ENCODE measurements at regions not wholly inside any gene's neighbourhood (a gene's known extent, or its start where the extent isn't known, plus 50 kb on each side); places are given as distances from the start of the nearest gene placed in this dataset.

DNA sequence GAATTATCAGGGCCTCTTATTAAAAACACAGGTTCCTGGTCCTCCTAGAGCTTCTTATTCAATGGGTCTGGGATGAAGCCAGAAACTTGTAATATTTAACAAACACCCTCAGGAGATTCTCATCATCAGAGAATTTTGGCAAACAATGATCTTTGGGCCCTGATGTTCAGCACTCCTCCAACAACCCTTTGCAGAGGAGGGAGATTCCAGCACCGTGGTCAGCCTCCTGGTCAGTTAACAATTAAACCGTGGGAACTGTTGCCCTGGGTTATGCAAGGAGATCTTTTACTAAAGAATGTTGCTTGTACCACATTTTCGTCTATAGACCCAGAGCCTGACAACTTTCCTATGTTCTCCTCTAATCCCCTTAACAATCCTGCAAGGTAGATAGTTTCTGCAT lies 294.4 kb downstream of the PLPP3 start:
- H3K9me2 ChIP-seq (replicated peaks; ENCODE audit: low read length): no peaks in the 10 kb centered on the region
- ATAC-seq: peak; percentile 31; the same call in 1 of the 2 replicates
- DNase-seq: peak; percentile 61
- no peaks in the 10 kb centered on the region for H4K20me1 ChIP-seq (ENCODE audit: low read length)
- H3K4me3 ChIP-seq (ENCODE audit: low read length): no peak overlapping the region
- no peak overlapping the region for H2AFZ ChIP-seq (ENCODE audit: low read length)
- H3K27me3 ChIP-seq (ENCODE audit: low read length): no peaks in the 10 kb centered on the region
- H3K79me2 ChIP-seq (ENCODE audit: low read length): no peaks in the 10 kb centered on the region
- TF ChIP-seq EZH2 (IDR thresholded peaks at IDR 0.05; ENCODE audit: low read length, unreplicated experiment): no peak
- no peaks in the 10 kb centered on the region for H3K36me3 ChIP-seq (ENCODE audit: low read depth, low read length)
- H3K4me1 ChIP-seq (ENCODE audit: insufficient read depth, low read length): peaks cover 18% of the 10 kb centered on the region; the same call in 1 of the 2 replicates
- no peak overlapping the region for H3K27ac ChIP-seq (ENCODE audit: low read length)
- ChIA-PET CTCF (no interaction called here), POLR2A (ENCODE audit: unreplicated experiment) (no interaction called here)
- H3F3A ChIP-seq (ENCODE audit: low read length, unreplicated experiment): no peaks in the 10 kb centered on the region
- intact Hi-C loops (cut with micrococcal nuclease): no loop called here
- no peaks in the 10 kb centered on the region for H3K9me3 ChIP-seq (ENCODE audit: low read length)
- no peak overlapping the region for H3K9ac ChIP-seq (ENCODE audit: low read length)
- BruUV-seq (replicated peaks): no TSS peak
- no peak overlapping the region for H3K4me2 ChIP-seq (ENCODE audit: low read length)

DNA sequence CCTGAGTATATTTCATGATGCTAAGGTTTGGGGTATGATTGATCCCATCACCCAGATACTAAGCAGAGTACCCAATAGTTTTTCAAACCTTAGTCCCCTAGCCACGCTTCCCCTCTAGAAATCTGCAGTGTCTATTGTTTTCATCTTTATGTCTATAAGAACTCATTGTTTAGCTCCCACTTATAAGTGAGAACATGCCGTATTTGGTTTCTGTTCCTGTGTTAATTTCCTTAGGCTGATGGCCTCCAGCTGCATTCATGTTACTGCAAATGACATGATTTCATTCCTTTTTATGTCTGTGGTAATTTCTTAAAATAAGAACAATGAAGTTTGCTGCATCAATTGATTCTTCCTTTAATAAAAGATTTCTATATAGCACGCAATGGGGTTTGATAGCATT lies 301.3 kb downstream of the PLPP3 start:
- intact Hi-C loops (cut with micrococcal nuclease): no loop called here
- Histone ChIP-seq H3F3A (ENCODE audit: low read length, unreplicated experiment) (no peaks in the 10 kb centered on the region), H3K4me2 (ENCODE audit: low read length) (no peak overlapping the region), H3K9ac (ENCODE audit: low read length) (no peak overlapping the region), H3K4me1 (ENCODE audit: insufficient read depth, low read length) (no peaks in the 10 kb centered on the region), H3K9me3 (ENCODE audit: low read length) (no peaks in the 10 kb centered on the region), H2AFZ (ENCODE audit: low read length) (no peak overlapping the region), H3K36me3 (ENCODE audit: low read depth, low read length) (no peaks in the 10 kb centered on the region), H3K27ac (ENCODE audit: low read length) (no peak overlapping the region), H3K4me3 (ENCODE audit: low read length) (no peak overlapping the region), H4K20me1 (ENCODE audit: low read length) (no peaks in the 10 kb centered on the region), H3K27me3 (ENCODE audit: low read length) (no peaks in the 10 kb centered on the region), H3K9me2 (replicated peaks; ENCODE audit: low read length) (no peaks in the 10 kb centered on the region), H3K79me2 (ENCODE audit: low read length) (no peaks in the 10 kb centered on the region)
- BruUV-seq (replicated peaks): no TSS peak
- TF ChIP-seq EZH2phosphoT487 (IDR thresholded peaks at IDR 0.05; ENCODE audit: borderline replicate concordance, low read length): no peak
- CTCF ChIA-PET: no interaction called here
- POLR2A ChIA-PET (ENCODE audit: unreplicated experiment): no interaction called here
- DNase-seq: no peak
- ATAC-seq: no peak

DNA sequence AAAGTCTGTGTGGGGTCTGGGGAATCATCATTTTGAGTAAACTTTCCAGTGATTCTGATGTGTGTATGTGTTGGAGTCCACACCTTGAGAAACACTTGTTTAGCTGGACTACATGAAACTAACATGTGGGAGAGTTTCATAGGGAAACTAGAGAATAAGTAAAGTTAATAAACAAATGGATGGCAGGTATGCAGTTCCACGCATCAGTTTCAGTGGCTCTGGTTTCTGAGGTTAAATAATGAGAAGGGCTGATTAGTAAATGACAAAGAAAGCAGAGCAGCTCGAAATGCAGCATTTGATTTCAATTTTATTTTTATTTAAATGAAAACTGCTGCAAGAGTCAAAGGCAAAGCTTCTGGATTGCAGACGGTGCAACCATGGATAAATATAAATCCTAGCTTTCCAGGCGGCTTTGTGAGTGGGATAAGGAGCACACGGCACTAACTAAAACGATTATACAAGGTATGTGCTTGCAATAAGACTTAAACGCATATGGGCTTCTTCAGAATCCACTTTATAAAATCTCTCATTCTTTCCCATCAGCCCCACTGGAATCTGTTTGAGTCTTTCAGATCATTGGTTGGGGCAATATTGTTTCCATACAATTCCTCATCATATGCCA lies 310.7 kb downstream of the PLPP3 start:
- CTCF ChIA-PET: no interaction called here
- intact Hi-C loops (cut with micrococcal nuclease): no loop called here

More for the DNA sequence above, 310.7 kb downstream of the PLPP3 start:
- Histone ChIP-seq H3K4me2 (ENCODE audit: low read length) (no peak overlapping the region), H3K79me2 (ENCODE audit: low read length) (no peaks in the 10 kb centered on the region), H3K4me3 (ENCODE audit: low read length) (no peak overlapping the region), H3F3A (ENCODE audit: low read length, unreplicated experiment) (no peaks in the 10 kb centered on the region), H3K9me3 (ENCODE audit: low read length) (no peaks in the 10 kb centered on the region), H3K27ac (ENCODE audit: low read length) (no peak overlapping the region), H3K9me2 (replicated peaks; ENCODE audit: low read length) (no peaks in the 10 kb centered on the region), H3K4me1 (ENCODE audit: insufficient read depth, low read length) (no peaks in the 10 kb centered on the region), H3K36me3 (ENCODE audit: low read depth, low read length) (no peaks in the 10 kb centered on the region), H3K27me3 (ENCODE audit: low read length) (no peaks in the 10 kb centered on the region), H2AFZ (ENCODE audit: low read length) (no peak overlapping the region), H4K20me1 (ENCODE audit: low read length) (no peaks in the 10 kb centered on the region), H3K9ac (ENCODE audit: low read length) (no peak overlapping the region)
- DNase-seq (no peak), ATAC-seq (no peak)
- POLR2A ChIA-PET (ENCODE audit: unreplicated experiment): no interaction called here
- TF ChIP-seq EZH2phosphoT487 (IDR thresholded peaks at IDR 0.05; ENCODE audit: borderline replicate concordance, low read length): no peak
- TF ChIP-seq, protein P1, sequence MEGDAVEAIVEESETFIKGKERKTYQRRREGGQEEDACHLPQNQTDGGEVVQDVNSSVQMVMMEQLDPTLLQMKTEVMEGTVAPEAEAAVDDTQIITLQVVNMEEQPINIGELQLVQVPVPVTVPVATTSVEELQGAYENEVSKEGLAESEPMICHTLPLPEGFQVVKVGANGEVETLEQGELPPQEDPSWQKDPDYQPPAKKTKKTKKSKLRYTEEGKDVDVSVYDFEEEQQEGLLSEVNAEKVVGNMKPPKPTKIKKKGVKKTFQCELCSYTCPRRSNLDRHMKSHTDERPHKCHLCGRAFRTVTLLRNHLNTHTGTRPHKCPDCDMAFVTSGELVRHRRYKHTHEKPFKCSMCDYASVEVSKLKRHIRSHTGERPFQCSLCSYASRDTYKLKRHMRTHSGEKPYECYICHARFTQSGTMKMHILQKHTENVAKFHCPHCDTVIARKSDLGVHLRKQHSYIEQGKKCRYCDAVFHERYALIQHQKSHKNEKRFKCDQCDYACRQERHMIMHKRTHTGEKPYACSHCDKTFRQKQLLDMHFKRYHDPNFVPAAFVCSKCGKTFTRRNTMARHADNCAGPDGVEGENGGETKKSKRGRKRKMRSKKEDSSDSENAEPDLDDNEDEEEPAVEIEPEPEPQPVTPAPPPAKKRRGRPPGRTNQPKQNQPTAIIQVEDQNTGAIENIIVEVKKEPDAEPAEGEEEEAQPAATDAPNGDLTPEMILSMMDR (conservative IDR thresholded peaks at IDR 0.05; ENCODE audit: low read depth, low read length): no peak
- TF ChIP-seq EZH2 (IDR thresholded peaks at IDR 0.05; ENCODE audit: low read length, unreplicated experiment): no peak
- no TSS peak for BruUV-seq (replicated peaks)
